Tibial nerve (tissue), 4 donors: ENCODE measurements at regions not wholly inside any gene's neighbourhood (a gene's known extent, or its start where the extent isn't known, plus 50 kb on each side); places are given as distances from the start of the nearest gene placed in this dataset.

Experiments
- DNase-seq, 2 donors: peaks; one replicate each; pipeline ENCODE4 v3.0.0-alpha.2; 2019; ENCODE audit warnings: low spot score in 2 of 2
- H3K27ac ChIP-seq, 4 donors: fragments of 200-600 bp; sonication (generic) in 3 of 4; one replicate each; pipeline ENCODE4 v1.5.1; 2017 to 2019; ENCODE audit warnings: mild to moderate bottlenecking in 1 of 4
- H3K27me3 ChIP-seq, 2 donors: fragments of 200-600 bp; sonication (generic) in 1 of 2; one replicate each; pipeline versions ENCODE4 v1.5.1 to v1.6.0; 2017 to 2019
- H3K36me3 ChIP-seq, 3 donors: fragments of 200-600 bp; sonication (generic); one replicate each; pipeline ENCODE4 v1.5.1; 2018 to 2019
- H3K4me1 ChIP-seq, 4 donors: fragments of 200-600 bp; sonication (generic) in 3 of 4; one replicate each; pipeline ENCODE4 v1.5.1; 2017 to 2019
- H3K4me3 ChIP-seq, 4 donors: fragments of 200-600 bp; sonication (generic) in 3 of 4; one replicate each; pipeline ENCODE4 v1.5.1; 2017 to 2019; ENCODE audit warnings: mild to moderate bottlenecking in 1 of 4, moderate library complexity in 1 of 4
- H3K9me3 ChIP-seq, 4 donors: fragments of 200-600 bp; sonication (generic) in 3 of 4; one replicate each; pipeline ENCODE4 v1.5.1; 2017 to 2019
- CTCF ChIP-seq, 5 experiments: fragments of 200-600 bp in 3 of 5; fragments of 450-650 bp in 2 of 5; sonication (generic) in 3 of 5; IDR thresholded peaks; one replicate each; pipeline ENCODE4 v1.5.1; 2016 to 2019; ENCODE audit warnings: antibody characterized with exemption in 5 of 5, mild to moderate bottlenecking in 3 of 5, moderate library complexity in 2 of 5
- EP300 ChIP-seq, 2 donors: sonication (generic); formaldehyde crosslinking; IDR thresholded peaks; one replicate each; pipeline ENCODE4 v1.6.1; 2017; ENCODE audit warnings: antibody characterized with exemption in 2 of 2, mild to moderate bottlenecking in 1 of 2
- POLR2A ChIP-seq, 2 donors: fragments of 450-650 bp; IDR thresholded peaks; one replicate each; pipeline ENCODE4 v1.6.1; 2017; ENCODE audit warnings: antibody characterized with exemption in 2 of 2, mild to moderate bottlenecking in 2 of 2, moderate library complexity in 2 of 2
- WGBS, 2 donors: methylation state at CpG; one replicate each; pipeline ENCODE4 v1.1.5; 2018; 5-methylcytosine and 5-hydroxymethylcytosine counted together

GRCh38 chr19:13579388-13580060, 73.2 kb upstream of the CACNA1A start:
- no peak for TF ChIP-seq CTCF (IDR thresholded peaks at IDR 0.05)
- no peak for TF ChIP-seq EP300 (IDR thresholded peaks at IDR 0.05)
- no peak for TF ChIP-seq POLR2A (IDR thresholded peaks at IDR 0.05)
- H3K36me3 ChIP-seq: no peaks in the 10 kb centered on the region
- H3K27me3 ChIP-seq: no peaks in the 10 kb centered on the region
- H3K9me3 ChIP-seq: peaks cover 0 to 42% (median 1%) of the 10 kb centered on the region in 4 donors
- no peaks in the 10 kb centered on the region for H3K4me1 ChIP-seq
- H3K27ac ChIP-seq: no peak overlapping the region
- 63 to 71% methylated on average over 7 of the region's 7 CpGs for WGBS, 2 donors
- no peak for DNase-seq
- H3K4me3 ChIP-seq: no peak overlapping the region

GRCh38 chr19:13576726-13577125, 70.4 kb upstream of the CACNA1A start:
- H3K4me3 ChIP-seq: no peak overlapping the region
- TF ChIP-seq EP300 (IDR thresholded peaks at IDR 0.05) (no peak), CTCF (IDR thresholded peaks at IDR 0.05) (no peak), POLR2A (IDR thresholded peaks at IDR 0.05) (no peak)
- WGBS, 2 donors: 89 to 90% methylated on average over 2 of the region's 2 CpGs
- H3K4me1 ChIP-seq: no peaks in the 10 kb centered on the region
- DNase-seq: no peak
- H3K36me3 ChIP-seq: no peaks in the 10 kb centered on the region
- peaks cover 0 to 42% (median 1%) of the 10 kb centered on the region in 4 donors for H3K9me3 ChIP-seq
- no peaks in the 10 kb centered on the region for H3K27me3 ChIP-seq
- H3K27ac ChIP-seq: no peak overlapping the region

GRCh38 chr19:13574933-13575332, 68.7 kb upstream of the CACNA1A start:
- WGBS, 2 donors: 39 to 50% methylated on average over 11 of the region's 11 CpGs

GRCh38 chr19:13573056-13573667, 66.9 kb upstream of the CACNA1A start:
- H3K4me3 ChIP-seq: no peak overlapping the region
- 36 to 39% methylated on average over 13 of the region's 13 CpGs for WGBS, 2 donors
- no peaks in the 10 kb centered on the region for H3K36me3 ChIP-seq
- no peaks in the 10 kb centered on the region for H3K27me3 ChIP-seq
- H3K27ac ChIP-seq: peak overlapping the region in 2 of 4 donors; percentile 28 to 58
- no peaks in the 10 kb centered on the region for H3K4me1 ChIP-seq
- peaks cover 0 to 23% (median 1%) of the 10 kb centered on the region in 4 donors for H3K9me3 ChIP-seq
- TF ChIP-seq CTCF (IDR thresholded peaks at IDR 0.05) (no peak), EP300 (IDR thresholded peaks at IDR 0.05) (no peak), POLR2A (IDR thresholded peaks at IDR 0.05) (no peak)
- no peak for DNase-seq

More at GRCh38 chr19:13574933-13575332, 68.7 kb upstream of the CACNA1A start:
- H3K27ac ChIP-seq: peak overlapping the region in 2 of 4 donors; percentile 38 to 62
- H3K9me3 ChIP-seq: peaks cover 0 to 39% (median 1%) of the 10 kb centered on the region in 4 donors
- no peaks in the 10 kb centered on the region for H3K36me3 ChIP-seq
- H3K4me3 ChIP-seq: no peak overlapping the region
- H3K4me1 ChIP-seq: no peaks in the 10 kb centered on the region
- TF ChIP-seq CTCF (IDR thresholded peaks at IDR 0.05) (peak in 4 of 5 experiments; percentile 18 to 38 (median 28)), POLR2A (IDR thresholded peaks at IDR 0.05) (no peak), EP300 (IDR thresholded peaks at IDR 0.05) (peak in 1 of 2 donors; percentile 12)
- no peaks in the 10 kb centered on the region for H3K27me3 ChIP-seq
- no peak for DNase-seq

- 87 to 90% methylated on average over 4 of the region's 4 CpGs for WGBS, 2 donors
- peaks cover 0 to 19% (median 0%) of the 10 kb centered on the region in 4 donors for H3K9me3 ChIP-seq
- no peak for DNase-seq
- H3K27ac ChIP-seq: no peak overlapping the region
- no peaks in the 10 kb centered on the region for H3K27me3 ChIP-seq
- TF ChIP-seq EP300 (IDR thresholded peaks at IDR 0.05) (no peak), CTCF (IDR thresholded peaks at IDR 0.05) (no peak), POLR2A (IDR thresholded peaks at IDR 0.05) (no peak)
- H3K4me3 ChIP-seq: no peak overlapping the region
- H3K36me3 ChIP-seq: no peaks in the 10 kb centered on the region
- H3K4me1 ChIP-seq: no peaks in the 10 kb centered on the region
Observed at GRCh38 chr19:13561461-13561860, 55.2 kb upstream of the CACNA1A start.
